DMS53 treated with DMSO at 0.1 percent for 48 hours (cell line): ENCODE measurements at regions not wholly inside any gene's neighbourhood (a gene's known extent, or its start where the extent isn't known, plus 50 kb on each side); places are given as distances from the start of the nearest gene placed in this dataset.
"Not testable (repeated sequence)": the region's sequence is repeated elsewhere in the genome, so short reads cannot be mapped to it uniquely, and the experiment has no call there.

Source experiments
- DNase-seq: peaks from one replicate; lab custom pipeline; 2025; ENCODE audit not compliant: unreplicated experiment; lab: John Stamatoyannopoulos, UW

DNA sequence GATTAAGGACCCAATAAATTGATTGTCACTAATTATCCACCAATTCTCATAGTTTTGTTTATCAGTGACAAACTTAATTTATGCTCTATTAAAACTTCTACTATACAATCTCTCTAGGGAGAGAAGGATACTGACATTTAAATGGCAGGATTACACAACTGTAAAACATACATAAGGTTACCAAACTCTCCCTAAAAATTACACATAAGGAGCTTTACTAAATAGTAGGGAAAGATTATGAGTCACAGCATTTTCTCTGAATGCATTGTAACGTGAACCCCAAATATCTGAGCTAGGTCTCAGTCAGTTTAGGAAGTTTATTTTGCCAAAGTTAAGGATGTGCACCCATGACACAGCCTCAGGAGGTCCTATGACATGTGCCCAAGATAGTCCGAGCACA lies 2140.6 kb downstream of the NCAM2 start:
- no peak for DNase-seq

DNA sequence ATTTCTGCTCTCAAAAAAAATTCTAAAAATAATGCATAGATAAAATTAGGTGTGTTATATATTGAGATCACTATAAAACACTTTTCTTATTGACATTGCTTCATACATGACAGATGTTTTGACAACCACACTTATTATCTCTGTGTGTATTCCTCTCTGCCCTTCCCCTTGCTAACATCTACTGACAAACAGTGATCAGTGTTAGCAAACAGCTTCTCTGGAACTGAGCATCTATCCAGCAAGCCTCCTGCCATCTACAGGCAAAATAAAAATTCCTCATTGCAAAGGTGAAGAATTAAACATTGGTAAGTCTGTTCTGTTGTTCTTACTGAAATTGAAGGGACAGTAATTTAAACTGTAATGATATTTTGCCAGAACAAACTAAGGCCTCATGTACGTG lies 2153.9 kb downstream of the NCAM2 start:
- DNase-seq = no peak

DNA sequence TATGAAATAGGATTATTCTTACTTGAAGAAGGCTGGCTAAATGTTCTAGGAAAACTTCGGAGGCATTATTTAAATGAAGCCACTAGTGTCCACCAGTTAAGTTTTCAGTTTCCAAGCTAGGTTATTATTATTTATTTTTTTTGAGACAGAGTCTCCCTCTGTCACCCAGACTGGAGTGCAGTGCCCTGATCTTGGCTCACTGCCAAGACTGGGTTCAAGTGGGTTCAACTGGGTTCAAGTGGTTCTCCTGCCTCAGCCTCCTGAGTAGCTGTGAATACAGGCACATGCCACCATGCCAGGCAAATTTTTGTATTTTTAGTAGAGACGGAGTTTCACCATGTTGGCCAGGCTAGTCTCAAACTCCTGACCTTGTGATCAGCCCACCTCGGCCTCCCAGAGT lies 2155.6 kb downstream of the NCAM2 start:
- not testable (repeated sequence) for DNase-seq

DNA sequence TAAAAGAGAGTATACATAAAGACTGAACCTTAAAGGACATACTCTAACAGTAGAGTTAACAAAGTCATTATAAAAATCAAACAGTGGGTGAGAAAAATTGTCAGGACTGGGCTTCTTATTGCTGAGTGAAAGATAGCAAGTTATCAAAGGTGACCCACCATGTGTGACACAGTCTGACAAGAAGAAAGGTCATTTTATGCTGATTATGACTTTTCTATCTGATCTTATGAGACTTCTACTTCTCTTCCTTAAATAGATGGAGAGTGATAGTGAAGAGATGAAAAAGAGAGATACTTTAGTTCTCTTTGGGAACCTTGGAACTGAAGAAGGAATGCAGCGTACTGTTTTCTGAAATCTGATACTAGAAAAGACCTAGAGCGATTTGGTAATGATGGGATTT lies 2157.1 kb downstream of the NCAM2 start:
- no peak for DNase-seq

DNA sequence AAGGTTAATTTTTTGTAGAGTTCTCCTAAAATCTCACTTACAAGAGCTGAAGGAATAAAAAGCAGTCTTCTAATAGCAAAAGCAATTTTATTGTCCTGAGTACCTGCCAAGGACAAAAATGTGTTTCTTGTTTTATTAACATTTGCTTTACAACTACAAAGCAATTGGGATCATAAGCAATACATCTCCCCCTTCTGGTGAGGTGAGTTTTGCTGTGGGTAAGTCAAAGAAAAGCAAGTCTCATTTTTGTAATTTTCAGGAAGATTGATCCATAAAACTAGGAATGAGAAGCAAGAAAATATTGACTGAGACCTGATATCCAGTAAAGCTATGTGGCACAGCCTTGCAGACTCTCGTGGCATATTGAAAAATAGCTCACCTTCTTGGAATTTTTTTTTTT lies 2162.7 kb downstream of the NCAM2 start:
- no peak for DNase-seq

DNA sequence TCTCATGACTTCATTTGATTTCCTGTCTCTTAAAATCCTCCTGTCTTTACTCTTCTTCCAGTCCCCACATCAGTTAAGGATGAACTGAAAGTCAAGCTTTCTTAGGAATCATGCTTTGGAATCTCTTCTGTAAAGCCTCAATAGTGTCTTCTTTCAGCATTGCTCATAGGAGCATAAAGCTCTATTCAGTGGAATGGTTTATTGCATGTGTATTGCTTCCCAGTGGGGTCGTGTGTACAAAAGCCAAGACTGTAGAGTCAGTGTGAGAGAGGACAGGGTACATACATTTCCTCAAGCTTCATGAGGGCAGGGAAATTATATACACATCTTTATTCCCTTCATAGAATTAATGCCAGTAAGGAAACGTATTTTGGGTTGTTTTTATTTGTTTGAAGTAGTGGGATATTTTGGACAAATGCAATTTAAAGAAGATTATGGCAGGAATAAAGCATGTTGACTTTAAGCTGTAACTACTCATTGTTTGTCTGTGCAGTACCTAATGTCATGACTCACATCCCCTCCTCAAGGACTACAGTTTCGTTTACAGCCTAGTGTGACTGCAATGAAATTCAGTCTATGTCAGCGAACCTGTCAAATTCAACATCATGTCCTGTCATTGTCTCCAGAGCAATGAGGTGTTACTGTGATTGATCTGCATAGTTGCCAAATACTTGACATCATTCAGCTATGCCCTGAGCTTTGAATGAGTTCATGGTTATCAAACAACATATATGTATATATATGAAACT lies 2164.2 kb downstream of the NCAM2 start:
- DNase-seq = no peak
